Activated T-cell treated with anti-CD3 and anti-CD28 coated beads, Interleukin-2, amount 50 U/mL, for 48 hours (primary cell): ENCODE measurements at regions not wholly inside any gene's neighbourhood (a gene's known extent, or its start where the extent isn't known, plus 50 kb on each side); places are given as distances from the start of the nearest gene placed in this dataset.

Source experiments
- DNase-seq, 2 experiments: peaks; one replicate each; pipeline ENCODE4 v3.0.0-alpha.2; 2020

- no peak for DNase-seq
These were observed 359.6 kb downstream of the ARL4A start for GRCh38 chr7:13047061-13047460.

- DNase-seq: no peak
These were observed 362.5 kb downstream of the ARL4A start for GRCh38 chr7:13049946-13050345.

- no peak for DNase-seq
These were observed 363.3 kb downstream of the ARL4A start for GRCh38 chr7:13050703-13051102.

- DNase-seq: no peak
These were observed 368.4 kb downstream of the ARL4A start for GRCh38 chr7:13055732-13056368.

GRCh38 chr7:13057462-13058200, 370.2 kb downstream of the ARL4A start:
- no peak for DNase-seq

- DNase-seq: no peak
These were observed 372.7 kb downstream of the ARL4A start for GRCh38 chr7:13060173-13060572.

GRCh38 chr7:13061115-13061514, 373.7 kb downstream of the ARL4A start:
- no peak for DNase-seq

GRCh38 chr7:13062631-13063030, 375.2 kb downstream of the ARL4A start:
- no peak for DNase-seq

- DNase-seq: no peak
These were observed 379.6 kb downstream of the ARL4A start for GRCh38 chr7:13067036-13067435.

GRCh38 chr7:13068032-13068431, 380.6 kb downstream of the ARL4A start:
- no peak for DNase-seq

GRCh38 chr7:13069841-13070240, 382.4 kb downstream of the ARL4A start:
- no peak for DNase-seq

- DNase-seq: no peak
These were observed 384.6 kb downstream of the ARL4A start for GRCh38 chr7:13072014-13072413.

GRCh38 chr7:13077466-13077865, 390.0 kb downstream of the ARL4A start:
- DNase-seq: no peak

GRCh38 chr7:13078105-13078504, 390.7 kb downstream of the ARL4A start:
- no peak for DNase-seq

- DNase-seq: no peak
These were observed 403.5 kb downstream of the ARL4A start for GRCh38 chr7:13090959-13091358.

- DNase-seq: no peak
These were observed 404.7 kb downstream of the ARL4A start for GRCh38 chr7:13091974-13092707.

GRCh38 chr7:13092708-13093005, 405.2 kb downstream of the ARL4A start:
- no peak for DNase-seq

GRCh38 chr7:13093160-13093559, 405.7 kb downstream of the ARL4A start:
- DNase-seq: no peak

GRCh38 chr7:13097499-13097898, 410.1 kb downstream of the ARL4A start:
- no peak for DNase-seq

- DNase-seq: no peak
These were observed 410.7 kb downstream of the ARL4A start for GRCh38 chr7:13098161-13098560.

- DNase-seq: no peak
These were observed 411.8 kb downstream of the ARL4A start for GRCh38 chr7:13099154-13099795.

GRCh38 chr7:13104128-13104527, 416.7 kb downstream of the ARL4A start:
- DNase-seq: no peak

GRCh38 chr7:13105209-13105608, 417.8 kb downstream of the ARL4A start:
- no peak for DNase-seq

- DNase-seq: no peak
These were observed 419.1 kb downstream of the ARL4A start for GRCh38 chr7:13106513-13106912.
